ENCODE measurements at regions not wholly inside any gene's neighbourhood (a gene's known extent, or its start where the extent isn't known, plus 50 kb on each side); places are given as distances from the start of the nearest gene placed in this dataset.

DNA sequence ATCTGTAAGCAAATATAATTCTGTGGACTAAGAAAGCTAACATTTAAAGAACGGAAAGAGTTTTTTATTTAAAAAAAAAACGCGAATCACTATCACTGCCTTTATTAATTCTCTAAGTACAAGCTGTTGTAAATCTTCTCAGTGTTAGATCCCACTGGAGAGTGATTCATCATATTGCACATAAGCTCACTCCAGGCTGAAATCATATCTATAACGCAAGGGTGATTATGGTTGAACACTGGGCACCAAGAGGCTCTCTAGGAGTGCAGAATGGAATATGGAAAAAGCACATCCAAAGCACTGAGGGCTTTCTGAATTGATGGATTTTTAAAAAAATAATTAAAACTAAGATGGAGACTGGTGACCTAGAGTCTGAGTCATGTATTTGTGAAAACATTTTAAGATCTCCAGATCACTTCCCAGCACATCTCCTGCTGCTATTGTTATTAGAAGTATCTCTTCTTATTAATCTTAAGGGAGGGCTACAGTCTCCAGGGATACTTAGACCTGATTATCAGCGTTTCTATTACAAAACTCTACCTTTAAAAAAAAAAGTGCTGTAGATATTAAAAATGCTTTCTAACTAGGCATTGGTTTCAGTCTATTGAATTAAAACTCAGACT lies 1106.8 kb downstream of the AACS start:
- no peak for DNase-seq (ENCODE audit: low spot score)
- in situ Hi-C loops (cut with MboI; ENCODE audit: low pct_unique_long_range_greater_than_20kb, low sequenced_read_pairs, unreplicated experiment), result no loop called here
- TF ChIP-seq CTCF (IDR thresholded peaks at IDR 0.05; ENCODE audit: extremely low read depth, insufficient read depth, missing control alignments), result no peak

- in situ Hi-C loops (cut with MboI; ENCODE audit: low pct_unique_long_range_greater_than_20kb, low sequenced_read_pairs, unreplicated experiment), result no loop called here
- no peak for DNase-seq (ENCODE audit: low spot score)
- TF ChIP-seq CTCF (IDR thresholded peaks at IDR 0.05; ENCODE audit: extremely low read depth, insufficient read depth, missing control alignments), result no peak
Measured at GRCh38 chr12:126182619-126183236, 1117.5 kb downstream of the AACS start.

- TF ChIP-seq CTCF (IDR thresholded peaks at IDR 0.05; ENCODE audit: extremely low read depth, insufficient read depth, missing control alignments), result no peak
- no peak for DNase-seq (ENCODE audit: low spot score)
- in situ Hi-C loops (cut with MboI; ENCODE audit: low pct_unique_long_range_greater_than_20kb, low sequenced_read_pairs, unreplicated experiment), result no loop called here
Measured at GRCh38 chr12:126185025-126185424, 1119.8 kb downstream of the AACS start.

GRCh38 chr12:126189856-126190255 lies 1124.6 kb downstream of the AACS start:
- TF ChIP-seq CTCF (IDR thresholded peaks at IDR 0.05; ENCODE audit: extremely low read depth, insufficient read depth, missing control alignments), result no peak
- DNase-seq (ENCODE audit: low spot score), result no peak
- in situ Hi-C loops (cut with MboI; ENCODE audit: low pct_unique_long_range_greater_than_20kb, low sequenced_read_pairs, unreplicated experiment), result no loop called here

DNA sequence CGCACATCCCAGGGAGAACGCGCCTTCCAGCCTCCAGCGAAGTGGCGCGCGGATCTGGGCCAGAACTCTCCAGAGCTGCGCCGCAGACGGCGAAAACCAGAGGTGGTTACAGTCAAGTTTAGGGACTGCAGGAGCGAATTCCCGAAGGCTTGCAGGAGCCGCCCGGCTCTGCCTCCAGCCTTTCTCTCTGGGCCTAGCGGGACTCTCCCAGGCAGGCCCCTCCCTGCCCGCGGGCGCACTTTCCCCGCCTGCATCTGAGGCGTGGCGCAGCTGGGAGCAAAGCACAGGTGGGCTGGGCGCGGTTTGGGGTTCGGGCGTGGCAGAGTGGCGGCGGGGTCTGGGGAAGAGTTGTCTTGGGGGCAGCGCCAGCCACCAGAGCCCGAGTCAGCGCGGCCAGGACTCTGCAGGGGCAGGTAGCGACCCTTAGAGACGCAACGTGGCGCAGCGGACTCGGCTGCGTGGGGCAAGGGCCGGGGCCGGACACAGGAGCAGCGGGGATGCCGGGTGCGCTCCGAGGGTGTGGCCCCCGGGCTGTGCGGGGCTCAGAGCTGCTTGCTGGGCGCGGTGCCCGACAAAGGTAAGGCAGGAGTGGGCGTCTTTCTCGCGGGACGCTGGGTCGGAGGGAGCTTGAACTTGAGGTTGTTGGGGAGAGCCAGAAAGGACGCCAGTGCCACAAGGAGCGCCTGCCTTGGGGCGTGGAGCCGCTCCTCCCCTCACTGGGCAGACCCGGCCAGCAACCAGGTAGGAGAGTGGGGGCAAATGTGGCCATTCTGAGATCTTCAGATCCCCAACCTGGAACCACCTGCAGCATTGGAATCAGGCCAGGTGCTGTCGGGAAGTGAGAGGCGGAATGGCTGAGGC lies 1126.0 kb downstream of the AACS start:
- in situ Hi-C loops (cut with MboI; ENCODE audit: low pct_unique_long_range_greater_than_20kb, low sequenced_read_pairs, unreplicated experiment), result no loop called here
- DNase-seq (ENCODE audit: low spot score), result no peak
- no peak for TF ChIP-seq CTCF (IDR thresholded peaks at IDR 0.05; ENCODE audit: extremely low read depth, insufficient read depth, missing control alignments)

DNA sequence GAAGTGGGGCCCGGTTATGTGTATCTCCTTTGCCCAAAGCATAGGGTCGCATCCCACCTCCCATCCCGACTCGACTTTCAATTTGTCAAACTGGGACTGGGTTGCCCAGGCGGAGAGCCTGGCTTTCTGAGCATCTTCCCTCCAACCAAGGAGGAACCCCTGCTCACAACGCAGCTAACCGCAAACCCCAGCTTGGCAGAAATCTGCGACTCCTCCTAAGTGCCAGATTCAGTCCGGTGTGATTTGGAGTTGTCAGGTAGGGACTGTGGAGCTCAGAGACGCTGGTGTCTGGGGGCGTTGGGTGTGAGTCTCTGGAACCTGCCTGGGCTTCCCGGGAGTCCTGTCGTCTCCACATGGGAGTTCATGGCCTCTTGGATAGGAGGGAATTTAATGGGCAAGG lies 1126.7 kb downstream of the AACS start:
- no peak for TF ChIP-seq CTCF (IDR thresholded peaks at IDR 0.05; ENCODE audit: extremely low read depth, insufficient read depth, missing control alignments)
- no peak for DNase-seq (ENCODE audit: low spot score)
- in situ Hi-C loops (cut with MboI; ENCODE audit: low pct_unique_long_range_greater_than_20kb, low sequenced_read_pairs, unreplicated experiment), result no loop called here

Measured in GM13977 (cell line).